Neutrophil (primary cell): ENCODE measurements at regions not wholly inside any gene's neighbourhood (a gene's known extent, or its start where the extent isn't known, plus 50 kb on each side); places are given as distances from the start of the nearest gene placed in this dataset.

Experiments
- H3K27ac ChIP-seq: fragments of 200-600 bp; sonication (generic); 2 replicates; pipeline ENCODE4 v1.5.1; 2016; ENCODE audit warnings: mild to moderate bottlenecking, moderate library complexity
- H3K27me3 ChIP-seq: fragments of 200-600 bp; sonication (generic); 2 replicates; pipeline ENCODE4 v1.6.0; 2016; ENCODE audit warnings: mild to moderate bottlenecking
- H3K36me3 ChIP-seq: fragments of 200-600 bp; sonication (generic); 2 replicates; pipeline ENCODE4 v1.5.1; 2017
- H3K4me1 ChIP-seq, 2 experiments: fragments of 200-600 bp in 1 of 2; sonication (generic) in 1 of 2; 1 replicate in 1 of 2; 2 replicates in 1 of 2; pipeline versions ENCODE4 v1.5.1 to v1.6.1; 2013 to 2016; ENCODE audit warnings: low read depth in 1 of 2, low read length in 1 of 2, mild to moderate bottlenecking in 1 of 2, moderate library complexity in 1 of 2; ENCODE audit not compliant: control insufficient read depth in 1 of 2, insufficient read depth in 1 of 2
- H3K4me3 ChIP-seq, 2 experiments: fragments of 200-600 bp in 1 of 2; sonication (generic) in 1 of 2; 1 replicate in 1 of 2; 2 replicates in 1 of 2; pipeline ENCODE4 v1.5.1; 2013 to 2016; ENCODE audit warnings: low read depth in 1 of 2, low read length in 1 of 2, mild to moderate bottlenecking in 1 of 2, moderate library complexity in 1 of 2
- H3K9me3 ChIP-seq: fragments of 200-600 bp; sonication (generic); 2 replicates; pipeline ENCODE4 v1.5.1; 2016
- TF ChIP-seq, protein P1 (sequence below): fragments of 200-600 bp; sonication (generic); IDR thresholded peaks from 2 replicates; pipeline ENCODE4 v1.5.1; 2016; ENCODE audit warnings: antibody characterized with exemption

DNA sequence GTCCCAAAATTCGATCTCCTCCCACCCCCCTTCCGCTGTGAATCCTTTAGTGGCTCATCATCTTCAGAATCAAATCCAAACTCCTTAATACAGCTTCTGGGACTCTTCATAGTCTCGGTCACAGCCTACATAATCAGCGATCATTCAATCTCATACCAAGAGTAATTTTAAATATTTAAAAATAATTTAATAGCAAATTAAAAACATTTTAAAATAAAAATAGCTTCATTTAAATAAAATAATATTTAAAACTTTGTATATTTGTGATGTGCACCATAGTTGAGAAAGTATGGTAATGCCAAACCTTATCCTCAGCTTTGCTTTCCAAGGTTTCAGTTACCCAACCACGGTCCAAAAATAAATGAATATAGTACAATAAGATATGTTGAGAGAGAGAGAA lies 70.0 kb upstream of the NR3C1 start:
- Histone ChIP-seq H3K27ac (no peak overlapping the region), H3K9me3 (no peaks in the 10 kb centered on the region), H3K36me3 (no peaks in the 10 kb centered on the region), H3K27me3 (no peaks in the 10 kb centered on the region), H3K4me1 (no peaks in the 10 kb centered on the region), H3K4me3 (no peak overlapping the region)
- TF ChIP-seq, protein P1, sequence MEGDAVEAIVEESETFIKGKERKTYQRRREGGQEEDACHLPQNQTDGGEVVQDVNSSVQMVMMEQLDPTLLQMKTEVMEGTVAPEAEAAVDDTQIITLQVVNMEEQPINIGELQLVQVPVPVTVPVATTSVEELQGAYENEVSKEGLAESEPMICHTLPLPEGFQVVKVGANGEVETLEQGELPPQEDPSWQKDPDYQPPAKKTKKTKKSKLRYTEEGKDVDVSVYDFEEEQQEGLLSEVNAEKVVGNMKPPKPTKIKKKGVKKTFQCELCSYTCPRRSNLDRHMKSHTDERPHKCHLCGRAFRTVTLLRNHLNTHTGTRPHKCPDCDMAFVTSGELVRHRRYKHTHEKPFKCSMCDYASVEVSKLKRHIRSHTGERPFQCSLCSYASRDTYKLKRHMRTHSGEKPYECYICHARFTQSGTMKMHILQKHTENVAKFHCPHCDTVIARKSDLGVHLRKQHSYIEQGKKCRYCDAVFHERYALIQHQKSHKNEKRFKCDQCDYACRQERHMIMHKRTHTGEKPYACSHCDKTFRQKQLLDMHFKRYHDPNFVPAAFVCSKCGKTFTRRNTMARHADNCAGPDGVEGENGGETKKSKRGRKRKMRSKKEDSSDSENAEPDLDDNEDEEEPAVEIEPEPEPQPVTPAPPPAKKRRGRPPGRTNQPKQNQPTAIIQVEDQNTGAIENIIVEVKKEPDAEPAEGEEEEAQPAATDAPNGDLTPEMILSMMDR = no peak

DNA sequence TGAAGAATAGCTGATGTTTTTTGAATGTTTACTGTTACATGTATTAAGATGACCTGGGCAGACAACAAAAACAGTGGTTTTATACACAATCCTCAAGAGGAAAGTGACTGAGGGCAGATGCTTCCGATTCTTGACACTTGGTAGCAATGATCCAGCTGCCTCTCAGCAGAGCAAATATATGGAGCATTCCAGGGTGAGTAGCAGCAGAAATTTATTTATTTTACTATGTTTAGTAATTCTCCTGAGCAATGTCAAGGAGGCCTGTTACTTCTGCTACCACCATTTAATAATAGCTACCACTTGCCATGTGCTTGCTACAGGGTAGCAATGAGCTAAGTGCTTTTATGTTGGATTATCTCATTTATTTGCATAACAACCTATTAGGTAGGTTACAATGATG lies 69.1 kb upstream of the NR3C1 start:
- no peak overlapping the region for H3K4me3 ChIP-seq
- no peaks in the 10 kb centered on the region for H3K9me3 ChIP-seq
- H3K27me3 ChIP-seq = no peaks in the 10 kb centered on the region
- H3K27ac ChIP-seq = no peak overlapping the region
- H3K36me3 ChIP-seq = no peaks in the 10 kb centered on the region
- H3K4me1 ChIP-seq = no peaks in the 10 kb centered on the region
- TF ChIP-seq, protein P1 = no peak

DNA sequence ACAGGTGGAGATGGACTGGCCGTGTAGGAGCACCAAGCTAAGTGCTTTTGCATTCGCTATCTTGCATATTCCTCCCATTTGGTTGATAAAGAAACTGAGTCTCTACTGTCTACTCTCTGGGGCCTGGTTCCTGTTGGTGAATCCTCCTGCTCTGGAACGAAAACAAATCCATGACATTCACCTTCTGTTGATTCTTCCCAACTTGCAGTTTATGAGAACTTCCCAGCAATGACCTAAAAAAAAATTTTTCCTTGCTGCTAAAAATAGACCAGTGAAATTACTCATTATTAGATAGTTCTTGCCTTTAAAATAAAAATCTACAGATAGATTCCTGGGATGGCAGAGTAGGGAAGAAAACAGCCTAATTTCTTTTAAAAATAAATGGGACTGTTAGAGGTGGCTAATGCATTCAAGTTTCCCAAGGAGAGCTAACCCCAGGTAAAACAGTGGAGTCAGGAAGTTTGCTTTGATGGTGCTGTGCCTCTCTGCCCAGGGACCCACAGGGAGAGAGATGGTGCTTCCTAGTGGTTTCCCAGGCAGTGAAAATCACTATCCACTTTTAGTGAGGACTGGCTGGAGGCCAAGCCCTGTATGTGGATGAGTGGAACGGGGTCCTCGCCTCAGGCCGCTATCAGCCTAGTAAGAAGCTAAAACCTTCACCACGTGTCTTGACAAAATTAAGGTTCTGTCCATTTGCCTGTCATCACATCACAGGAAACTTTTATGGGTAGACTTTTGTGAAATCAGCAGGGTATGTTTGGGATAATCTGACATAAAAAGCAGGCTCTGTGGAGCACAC lies 68.4 kb upstream of the NR3C1 start:
- Histone ChIP-seq H3K27ac (no peak overlapping the region), H3K4me1 (no peaks in the 10 kb centered on the region), H3K36me3 (no peaks in the 10 kb centered on the region), H3K9me3 (no peaks in the 10 kb centered on the region), H3K4me3 (no peak overlapping the region), H3K27me3 (no peaks in the 10 kb centered on the region)
- TF ChIP-seq, protein P1 = no peak

DNA sequence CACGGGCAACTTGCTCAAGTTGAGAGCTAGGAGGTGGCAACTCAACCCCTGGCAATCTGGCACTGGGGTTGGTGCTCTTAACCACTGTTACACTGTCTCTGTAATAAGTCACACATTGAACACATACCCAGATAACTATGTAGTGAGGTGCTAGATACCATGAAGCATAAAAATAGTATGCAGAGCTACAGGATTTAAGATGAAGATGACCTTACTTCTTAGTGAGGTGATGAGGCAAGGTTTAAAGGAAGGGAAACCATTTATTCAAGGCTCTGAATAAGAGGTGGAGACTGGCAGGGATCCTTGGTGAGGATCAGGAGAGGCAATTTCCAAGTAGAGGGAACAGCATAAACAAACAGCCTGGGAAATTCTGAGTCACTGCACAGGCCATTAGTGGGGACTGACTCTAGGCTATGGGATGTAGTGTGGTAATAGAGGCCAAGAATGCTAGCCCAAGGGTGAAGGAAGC lies 67.6 kb upstream of the NR3C1 start:
- Histone ChIP-seq H3K27me3 (no peaks in the 10 kb centered on the region), H3K4me1 (no peaks in the 10 kb centered on the region), H3K4me3 (no peak overlapping the region), H3K9me3 (no peaks in the 10 kb centered on the region), H3K27ac (no peak overlapping the region), H3K36me3 (no peaks in the 10 kb centered on the region)
- TF ChIP-seq, protein P1 = no peak

DNA sequence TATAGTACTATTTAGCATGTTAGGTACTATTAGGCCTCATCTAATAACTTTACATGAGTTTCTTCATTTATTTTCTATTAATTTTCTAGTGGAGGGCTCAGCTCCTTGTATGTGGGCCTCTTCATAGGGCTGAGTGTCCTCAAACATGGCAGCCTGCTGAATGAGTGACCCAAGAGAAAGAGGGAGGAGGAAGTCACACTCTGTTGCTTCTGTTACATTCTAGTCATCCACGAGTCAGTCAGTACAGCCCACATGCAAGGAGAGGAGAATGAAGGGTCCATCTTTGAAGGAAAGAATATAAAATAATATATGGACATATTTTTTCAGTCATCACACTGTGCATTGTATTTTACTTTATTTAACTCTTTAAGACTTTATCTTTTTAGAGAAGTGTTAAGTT lies 66.6 kb upstream of the NR3C1 start:
- TF ChIP-seq, protein P1 = no peak
- Histone ChIP-seq H3K27ac (no peak overlapping the region), H3K36me3 (no peaks in the 10 kb centered on the region), H3K27me3 (no peaks in the 10 kb centered on the region), H3K4me1 (no peaks in the 10 kb centered on the region), H3K4me3 (no peak overlapping the region), H3K9me3 (no peaks in the 10 kb centered on the region)
